ENCODE measurements at regions not wholly inside any gene's neighbourhood (a gene's known extent, or its start where the extent isn't known, plus 50 kb on each side); places are given as distances from the start of the nearest gene placed in this dataset.

DNA sequence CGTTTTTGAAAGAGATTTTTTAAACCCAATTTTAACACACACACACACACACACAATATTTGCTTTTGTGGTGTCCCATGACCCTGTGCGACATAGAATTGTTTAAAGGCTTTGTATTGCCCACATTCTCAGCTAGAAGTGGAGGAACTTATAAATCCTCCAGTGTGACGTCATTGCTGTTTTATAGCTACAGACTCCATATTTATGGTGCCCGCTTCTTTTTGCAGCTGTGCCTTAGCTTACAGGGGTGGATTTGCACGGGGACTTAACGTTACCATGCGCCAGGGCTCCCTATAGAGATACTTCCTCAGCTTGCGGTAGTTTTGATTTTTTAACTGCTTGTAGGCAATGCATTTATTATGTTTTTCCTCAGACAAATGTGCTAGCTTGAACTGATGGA, 101.9 kb upstream of the SMIM21 start:
- TF ChIP-seq CREB1 (CRISPR knock-in tag; IDR thresholded peaks at IDR 0.05; ENCODE audit: low read depth), result no peak
- TF ChIP-seq CTCF (conservative IDR thresholded peaks at IDR 0.05; ENCODE audit: low read depth in 2 of 2), result no peak
- TF ChIP-seq EZH2 (IDR thresholded peaks at IDR 0.05; ENCODE audit: low read depth, unreplicated experiment), result no peak
- TF ChIP-seq POLR2AphosphoS5 (IDR thresholded peaks at IDR 0.05; ENCODE audit: low read depth), result no peak

All from GM23338 (cell line).